Activated CD8-positive, alpha-beta T cell treated with anti-CD3 and anti-CD28 coated beads for 36 hours (primary cell): ENCODE measurements at regions not wholly inside any gene's neighbourhood (a gene's known extent, or its start where the extent isn't known, plus 50 kb on each side); places are given as distances from the start of the nearest gene placed in this dataset.

Experiments
- ATAC-seq: fragments of 200-7000 bp; cut with Tn5 transposase; one replicate; pipeline ENCODE4 v1.10.0; 2021; ENCODE audit warnings: mild to moderate bottlenecking, moderate library complexity
- CTCF ChIA-PET: fragments of 350-600 bp; sonication (Branson Sonifier 250); formaldehyde crosslinking; loops from one replicate; lab custom pipeline; 2021; ENCODE audit warnings: antibody characterized with exemption; lab: Charles Lee
- POLR2A ChIA-PET: fragments of 350-600 bp; sonication (Branson Sonifier 250); formaldehyde crosslinking; loops from one replicate; lab custom pipeline; 2021; ENCODE audit warnings: antibody characterized with exemption; lab: Charles Lee
- DNase-seq: peaks from one replicate; pipeline ENCODE4 v3.0.0-alpha.2; 2020
- H3K27ac Mint-ChIP-seq: one replicate; pipeline ENCODE4 v1.8.0; 2021; ENCODE audit warnings: mild to moderate bottlenecking, mixed read lengths
- H3K27me3 Mint-ChIP-seq: one replicate; pipeline ENCODE4 v1.8.0; 2021; ENCODE audit warnings: mixed read lengths
- H3K36me3 Mint-ChIP-seq: one replicate; pipeline ENCODE4 v1.8.0; 2021; ENCODE audit warnings: low read depth, mixed read lengths
- H3K4me1 Mint-ChIP-seq: one replicate; pipeline ENCODE4 v1.8.0; 2021; ENCODE audit warnings: low read depth, mixed read lengths
- H3K4me3 Mint-ChIP-seq: one replicate; pipeline ENCODE4 v1.8.0; 2021; ENCODE audit warnings: mild to moderate bottlenecking, moderate library complexity, mixed read lengths
- H3K9me3 Mint-ChIP-seq: one replicate; pipeline ENCODE4 v1.8.0; 2021; ENCODE audit warnings: mixed read lengths
- CTCF ChIP-seq: fragments of 200-600 bp; IDR thresholded peaks from one replicate; pipeline ENCODE4 v1.8.0; 2022; ENCODE audit warnings: antibody characterized with exemption, mild to moderate bottlenecking
- intact Hi-C: fragments of 100-400 bp; cut with micrococcal nuclease; formaldehyde crosslinking; loops from one replicate; pipeline ENCODE4 v1.10.0; 2022

- Mint-ChIP-seq H3K4me1 (peaks cover 2% of the 10 kb centered on the region), H3K4me3 (no peak overlapping the region), H3K27me3 (peaks cover 1% of the 10 kb centered on the region), H3K36me3 (no peaks in the 10 kb centered on the region), H3K9me3 (no peaks in the 10 kb centered on the region), H3K27ac (no peak overlapping the region)
- intact Hi-C loops = no loop called here
- ATAC-seq (no peak), DNase-seq (no peak)
- POLR2A ChIA-PET = no interaction called here
- no peak for TF ChIP-seq CTCF
- CTCF ChIA-PET = no interaction called here
Observed at GRCh38 chr6:141347086-141347485, 785.6 kb upstream of the GJE1 start.

GRCh38 chr6:141346535-141346934, 786.2 kb upstream of the GJE1 start:
- ChIA-PET CTCF (no interaction called here), POLR2A (no interaction called here)
- H3K4me1 Mint-ChIP-seq = peaks cover 2% of the 10 kb centered on the region
- intact Hi-C loops = no loop called here
- ATAC-seq (no peak), DNase-seq (no peak)
- no peaks in the 10 kb centered on the region for H3K9me3 Mint-ChIP-seq
- H3K27ac Mint-ChIP-seq = no peak overlapping the region
- TF ChIP-seq CTCF = no peak
- H3K36me3 Mint-ChIP-seq = no peaks in the 10 kb centered on the region
- peaks cover 1% of the 10 kb centered on the region for H3K27me3 Mint-ChIP-seq
- H3K4me3 Mint-ChIP-seq = no peak overlapping the region

- Mint-ChIP-seq H3K27ac (no peak overlapping the region), H3K9me3 (no peaks in the 10 kb centered on the region), H3K4me1 (peaks cover 3% of the 10 kb centered on the region), H3K4me3 (no peak overlapping the region), H3K27me3 (no peaks in the 10 kb centered on the region), H3K36me3 (no peaks in the 10 kb centered on the region)
- intact Hi-C loops = no loop called here
- CTCF ChIA-PET = no interaction called here
- ATAC-seq (no peak), DNase-seq (no peak)
- TF ChIP-seq CTCF = no peak
- POLR2A ChIA-PET = no interaction called here
Observed at GRCh38 chr6:141337191-141337590, 795.5 kb upstream of the GJE1 start.

- Mint-ChIP-seq H3K27ac (no peak overlapping the region), H3K9me3 (no peaks in the 10 kb centered on the region), H3K36me3 (no peaks in the 10 kb centered on the region), H3K4me1 (peaks cover 3% of the 10 kb centered on the region), H3K4me3 (no peak overlapping the region), H3K27me3 (no peaks in the 10 kb centered on the region)
- ChIA-PET POLR2A (no interaction called here), CTCF (no interaction called here)
- ATAC-seq (no peak), DNase-seq (no peak)
- intact Hi-C loops = no loop called here
- TF ChIP-seq CTCF = no peak
Observed at GRCh38 chr6:141335477-141336273, 797.0 kb upstream of the GJE1 start.

- Mint-ChIP-seq H3K9me3 (no peaks in the 10 kb centered on the region), H3K27me3 (no peaks in the 10 kb centered on the region), H3K4me1 (peaks cover 23% of the 10 kb centered on the region), H3K27ac (no peak overlapping the region), H3K36me3 (no peaks in the 10 kb centered on the region), H3K4me3 (no peak overlapping the region)
- intact Hi-C loops = no loop called here
- ATAC-seq (no peak), DNase-seq (no peak)
- no peak for TF ChIP-seq CTCF
- CTCF ChIA-PET = no interaction called here
- POLR2A ChIA-PET = no interaction called here
Observed at GRCh38 chr6:141326925-141327324, 805.8 kb upstream of the GJE1 start.
